Lung (tissue), 11 donors: ENCODE measurements at regions not wholly inside any gene's neighbourhood (a gene's known extent, or its start where the extent isn't known, plus 50 kb on each side); places are given as distances from the start of the nearest gene placed in this dataset.

Experiments used
- ATAC-seq: fragments of 200-7000 bp; cut with Tn5 transposase; one replicate; pipeline ENCODE4 v1.9.1; 2020; ENCODE audit warnings: moderate number of reproducible peaks; ENCODE audit not compliant: insufficient read depth, low FRiP score
- DNase-seq, 3 donors: peaks; one replicate each; pipeline ENCODE4 v3.0.0-alpha.2; 2013 to 2017
- H3K27ac ChIP-seq, 2 donors: one replicate each; pipeline ENCODE4 v1.5.1; 2013; ENCODE audit warnings: mild to moderate bottlenecking in 2 of 2, moderate library complexity in 2 of 2, control low read depth in 1 of 2, inconsistent platforms in 1 of 2, low read depth in 1 of 2, low read length in 1 of 2
- H3K27me3 ChIP-seq, 3 donors: one replicate each; pipeline ENCODE4 v1.5.1; 2013; ENCODE audit warnings: low read length in 2 of 3; ENCODE audit not compliant: control insufficient read depth in 3 of 3, insufficient read depth in 3 of 3
- H3K36me3 ChIP-seq, 4 donors: one replicate each; pipeline ENCODE4 v1.5.1; 2013; ENCODE audit warnings: low read length in 4 of 4, mild to moderate bottlenecking in 1 of 4, moderate library complexity in 1 of 4; ENCODE audit not compliant: control insufficient read depth in 4 of 4, insufficient read depth in 4 of 4
- H3K4me1 ChIP-seq, 5 donors: one replicate each; pipeline ENCODE4 v1.5.1; 2013; ENCODE audit warnings: low read length in 5 of 5, mild to moderate bottlenecking in 2 of 5, moderate library complexity in 1 of 5; ENCODE audit not compliant: control insufficient read depth in 5 of 5, insufficient read depth in 5 of 5
- H3K4me3 ChIP-seq: one replicate; pipeline ENCODE4 v1.5.1; 2013; ENCODE audit warnings: mild to moderate bottlenecking, control low read depth, moderate library complexity
- H3K9ac ChIP-seq, 2 donors: one replicate each; pipeline ENCODE4 v1.5.1; 2013; ENCODE audit warnings: low read length in 2 of 2, control low read depth in 1 of 2; ENCODE audit not compliant: insufficient read depth in 1 of 2
- H3K9me3 ChIP-seq, 4 donors: one replicate each; pipeline ENCODE4 v1.5.1; 2013; ENCODE audit warnings: low read length in 3 of 4, mild to moderate bottlenecking in 1 of 4, moderate library complexity in 1 of 4; ENCODE audit not compliant: control insufficient read depth in 4 of 4, insufficient read depth in 3 of 4
- WGBS, 2 donors: extraction: QIAGEN DNeasy Blood & Tissue Kit; methylation state at CpG; one replicate each; pipeline ENCODE4 v1.1.7; 2013; 5-methylcytosine and 5-hydroxymethylcytosine counted together
- TF ChIP-seq, protein P1 (sequence below): IDR thresholded peaks from 2 replicates; pipeline ENCODE4 v1.5.1; 2012; ENCODE audit warnings: mild to moderate bottlenecking; ENCODE audit errors: control extremely low read depth, extremely low read depth
- donor health status: control.
- donor health status: control.
- donor health status: Bipolar disorder and iron deficiency.
- donor health status: healthy.
- donor health status: DM: yes; HTN: yes; CAD: no.

DNA sequence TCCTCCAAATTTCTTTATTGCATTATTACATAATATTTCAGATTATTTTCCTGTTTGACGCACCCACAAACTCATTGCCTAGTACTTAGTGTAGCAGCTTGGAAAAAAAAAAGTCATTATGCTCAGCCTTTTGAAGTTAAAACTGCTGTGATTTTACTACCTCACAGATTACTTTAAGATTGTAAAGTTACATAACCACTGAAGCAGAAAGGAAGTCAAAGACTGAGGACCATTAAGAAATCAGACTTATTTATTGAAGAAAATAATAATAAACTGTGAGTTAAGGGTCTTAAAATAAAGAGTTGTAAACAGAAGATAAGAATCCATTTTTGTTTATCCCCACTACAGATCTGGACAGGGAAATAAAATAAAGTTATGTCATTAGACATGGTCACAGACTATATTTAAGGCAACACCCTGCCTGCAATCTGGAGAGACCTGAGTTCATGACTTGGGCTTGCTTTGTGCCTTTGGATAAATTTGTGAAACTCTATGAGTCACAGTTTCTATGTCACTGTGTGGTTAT, 212.1 kb upstream of the ROBO2 start:
- Histone ChIP-seq H3K4me3 (no peak overlapping the region), H3K9ac (no peak overlapping the region), H3K4me1 (peaks cover 0 to 36% (median 5%) of the 10 kb centered on the region in 5 donors), H3K27ac (no peak overlapping the region), H3K9me3 (no peaks in the 10 kb centered on the region), H3K36me3 (no peaks in the 10 kb centered on the region), H3K27me3 (no peaks in the 10 kb centered on the region)
- DNase-seq (peak; percentile 28 to 93 (median 92)), ATAC-seq (no peak)
- WGBS, 2 donors, result 49 to 52% methylated on average over 1 of the region's 1 CpG
- TF ChIP-seq, protein P1, sequence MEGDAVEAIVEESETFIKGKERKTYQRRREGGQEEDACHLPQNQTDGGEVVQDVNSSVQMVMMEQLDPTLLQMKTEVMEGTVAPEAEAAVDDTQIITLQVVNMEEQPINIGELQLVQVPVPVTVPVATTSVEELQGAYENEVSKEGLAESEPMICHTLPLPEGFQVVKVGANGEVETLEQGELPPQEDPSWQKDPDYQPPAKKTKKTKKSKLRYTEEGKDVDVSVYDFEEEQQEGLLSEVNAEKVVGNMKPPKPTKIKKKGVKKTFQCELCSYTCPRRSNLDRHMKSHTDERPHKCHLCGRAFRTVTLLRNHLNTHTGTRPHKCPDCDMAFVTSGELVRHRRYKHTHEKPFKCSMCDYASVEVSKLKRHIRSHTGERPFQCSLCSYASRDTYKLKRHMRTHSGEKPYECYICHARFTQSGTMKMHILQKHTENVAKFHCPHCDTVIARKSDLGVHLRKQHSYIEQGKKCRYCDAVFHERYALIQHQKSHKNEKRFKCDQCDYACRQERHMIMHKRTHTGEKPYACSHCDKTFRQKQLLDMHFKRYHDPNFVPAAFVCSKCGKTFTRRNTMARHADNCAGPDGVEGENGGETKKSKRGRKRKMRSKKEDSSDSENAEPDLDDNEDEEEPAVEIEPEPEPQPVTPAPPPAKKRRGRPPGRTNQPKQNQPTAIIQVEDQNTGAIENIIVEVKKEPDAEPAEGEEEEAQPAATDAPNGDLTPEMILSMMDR, result no peak

- Histone ChIP-seq H3K9ac (no peak overlapping the region), H3K9me3 (peaks cover 0 to 2% (median 0%) of the 10 kb centered on the region in 4 donors), H3K27me3 (no peaks in the 10 kb centered on the region), H3K27ac (no peak overlapping the region), H3K4me3 (no peak overlapping the region), H3K36me3 (no peaks in the 10 kb centered on the region), H3K4me1 (peaks cover 0 to 7% (median 0%) of the 10 kb centered on the region in 5 donors)
- TF ChIP-seq, protein P1, result no peak
- WGBS, 2 donors, result 52 to 65% methylated on average over 3 of the region's 3 CpGs
- ATAC-seq, result no peak
- DNase-seq, result peak in 2 of 3 donors; percentile 84 to 88
Observed at GRCh38 chr3:76834657-76835056, 205.2 kb upstream of the ROBO2 start.

DNA sequence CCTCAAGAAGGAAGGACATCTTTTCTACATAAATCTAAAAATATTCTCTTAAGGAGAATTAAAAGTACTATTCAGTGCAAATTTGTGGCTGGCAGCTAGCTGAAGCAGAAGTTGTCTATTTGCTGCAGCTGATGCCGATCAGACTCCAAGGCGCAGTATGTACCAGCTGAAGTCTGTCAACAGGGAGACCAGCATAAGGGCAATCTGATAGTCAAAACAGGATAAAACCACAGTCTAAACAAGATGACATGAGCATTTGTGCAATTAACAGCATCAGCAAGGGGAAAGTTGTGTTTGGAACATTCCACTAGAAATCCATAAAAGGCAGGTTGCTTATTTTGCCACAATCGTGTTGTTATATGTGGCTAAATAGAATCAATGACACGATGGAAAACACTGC, 198.2 kb upstream of the ROBO2 start:
- 61 to 76% methylated on average over 4 of the region's 4 CpGs for WGBS, 2 donors

More for the DNA sequence above, 198.2 kb upstream of the ROBO2 start:
- ATAC-seq, result no peak
- no peaks in the 10 kb centered on the region for H3K27me3 ChIP-seq
- peaks cover 0 to 24% (median 0%) of the 10 kb centered on the region in 5 donors for H3K4me1 ChIP-seq
- H3K9me3 ChIP-seq, result peaks cover 0 to 2% (median 0%) of the 10 kb centered on the region in 4 donors
- TF ChIP-seq, protein P1, result no peak
- DNase-seq, result peak; percentile 75 to 92 (median 91)
- peak overlapping the region in 1 of 2 donors; percentile 58 for H3K9ac ChIP-seq
- H3K36me3 ChIP-seq, result no peaks in the 10 kb centered on the region
- no peak overlapping the region for H3K4me3 ChIP-seq
- no peak overlapping the region for H3K27ac ChIP-seq
